DND-41 (cell line): ENCODE measurements at regions not wholly inside any gene's neighbourhood (a gene's known extent, or its start where the extent isn't known, plus 50 kb on each side); places are given as distances from the start of the nearest gene placed in this dataset.

Source experiments
- ATAC-seq: fragments of 200-7000 bp; cut with Tn5 transposase; 3 replicates; pipeline ENCODE4 v1.9.1; 2021; ENCODE audit warnings: low read depth; ENCODE audit not compliant: insufficient read depth
- DNase-seq: peaks from one replicate; pipeline ENCODE4 v3.0.0-alpha.2; 2020
- H2AFZ ChIP-seq: 2 replicates; pipeline ENCODE4 v1.6.0; 2012; ENCODE audit warnings: low read depth, low read length
- H3K27ac ChIP-seq: 2 replicates; pipeline ENCODE4 v1.5.1; 2012; ENCODE audit warnings: low read length, inconsistent platforms
- H3K27me3 ChIP-seq: fragments of 200-600 bp; sonication (generic); 2 replicates; pipeline ENCODE4 v1.6.0; 2012; ENCODE audit warnings: low read length, mild to moderate bottlenecking, inconsistent platforms; ENCODE audit not compliant: insufficient read depth, poor library complexity
- H3K36me3 ChIP-seq: 2 replicates; pipeline ENCODE4 v1.5.1; 2012; ENCODE audit warnings: low read length, inconsistent platforms; ENCODE audit not compliant: insufficient read depth
- H3K4me1 ChIP-seq: 2 replicates; pipeline ENCODE4 v1.5.1; 2012; ENCODE audit warnings: mild to moderate bottlenecking, low read length; ENCODE audit not compliant: insufficient read depth
- H3K4me2 ChIP-seq: 2 replicates; pipeline ENCODE4 v1.6.0; 2012; ENCODE audit warnings: mild to moderate bottlenecking, moderate library complexity, low read length, inconsistent platforms; ENCODE audit not compliant: insufficient read depth
- H3K4me3 ChIP-seq, 2 experiments: fragments of 200-600 bp in 1 of 2; shearing (Covaris generic) in 1 of 2; 2 replicates each; pipeline ENCODE4 v1.5.1; 2012 to 2016; ENCODE audit warnings: inconsistent platforms in 2 of 2, low read length in 2 of 2, mild to moderate bottlenecking in 2 of 2, low read depth in 1 of 2, moderate library complexity in 1 of 2
- H3K79me2 ChIP-seq: 2 replicates; pipeline ENCODE4 v1.6.0; 2012; ENCODE audit warnings: low read length, inconsistent platforms; ENCODE audit not compliant: insufficient read depth
- H3K9ac ChIP-seq: 2 replicates; pipeline ENCODE4 v1.6.0; 2012; ENCODE audit warnings: low read depth, mild to moderate bottlenecking, inconsistent platforms, low read length, moderate library complexity
- H3K9me3 ChIP-seq: 2 replicates; pipeline ENCODE4 v1.5.1; 2012; ENCODE audit warnings: low read length, moderate library complexity, mild to moderate bottlenecking, inconsistent platforms; ENCODE audit not compliant: insufficient read depth, severe bottlenecking
- H4K20me1 ChIP-seq: 2 replicates; pipeline ENCODE4 v1.6.0; 2012; ENCODE audit warnings: low read length; ENCODE audit not compliant: insufficient read depth
- CTCF ChIP-seq: IDR thresholded peaks from 2 replicates; pipeline ENCODE4 v1.5.1; 2012; ENCODE audit warnings: borderline replicate concordance, low read length, moderate library complexity, mild to moderate bottlenecking; ENCODE audit not compliant: poor library complexity, severe bottlenecking; ENCODE audit errors: extremely low read depth
- EZH2 ChIP-seq: IDR thresholded peaks from 3 replicates; pipeline ENCODE4 v1.6.1; 2012; ENCODE audit warnings: borderline replicate concordance, low read depth, mild to moderate bottlenecking, moderate library complexity, low read length, inconsistent platforms; ENCODE audit not compliant: severe bottlenecking

- no peaks in the 10 kb centered on the region for H3K27me3 ChIP-seq
- no peak overlapping the region for H3K27ac ChIP-seq
- H3K36me3 ChIP-seq = no peaks in the 10 kb centered on the region
- TF ChIP-seq EZH2 (no peak), CTCF (no peak)
- peaks cover 2% of the 10 kb centered on the region for H3K9me3 ChIP-seq
- no peaks in the 10 kb centered on the region for H4K20me1 ChIP-seq
- no peak overlapping the region for H3K4me3 ChIP-seq
- H3K9ac ChIP-seq = no peak overlapping the region
- H2AFZ ChIP-seq = no peak overlapping the region
- no peaks in the 10 kb centered on the region for H3K4me1 ChIP-seq
- H3K79me2 ChIP-seq = no peaks in the 10 kb centered on the region
- H3K4me2 ChIP-seq = no peak overlapping the region
- ATAC-seq (no peak), DNase-seq (no peak)
These were observed 354.1 kb upstream of the VSTM2A start for GRCh38 chr7:54187886-54188685.

DNA sequence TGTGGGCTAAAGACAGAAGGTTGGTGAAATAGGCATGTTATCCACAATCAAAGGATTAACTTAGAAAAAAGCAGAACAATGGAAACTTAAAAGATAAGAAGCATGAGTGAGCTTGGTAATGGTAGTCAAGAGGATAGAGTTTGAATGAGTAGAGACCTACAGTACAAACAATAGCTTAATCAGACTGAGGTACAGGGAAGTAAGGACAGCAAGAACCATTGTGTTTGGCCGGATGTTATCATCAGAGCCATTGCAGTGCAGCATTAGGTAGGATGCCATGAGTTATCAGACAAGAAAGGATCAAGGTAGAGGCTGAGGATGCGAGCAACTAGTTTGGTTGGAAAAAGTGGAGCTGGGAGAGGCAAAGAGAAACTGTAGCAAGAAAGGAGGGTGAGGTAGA lies 353.3 kb upstream of the VSTM2A start:
- no peak for TF ChIP-seq EZH2
- TF ChIP-seq CTCF = no peak
- ATAC-seq (no peak), DNase-seq (no peak)
- Histone ChIP-seq H2AFZ (no peak overlapping the region), H3K4me2 (no peak overlapping the region), H3K9ac (no peak overlapping the region), H3K4me1 (no peaks in the 10 kb centered on the region), H3K27me3 (no peaks in the 10 kb centered on the region), H3K9me3 (peaks cover 2% of the 10 kb centered on the region), H3K4me3 (no peak overlapping the region), H3K79me2 (no peaks in the 10 kb centered on the region), H3K27ac (no peak overlapping the region), H3K36me3 (no peaks in the 10 kb centered on the region), H4K20me1 (no peaks in the 10 kb centered on the region)

DNA sequence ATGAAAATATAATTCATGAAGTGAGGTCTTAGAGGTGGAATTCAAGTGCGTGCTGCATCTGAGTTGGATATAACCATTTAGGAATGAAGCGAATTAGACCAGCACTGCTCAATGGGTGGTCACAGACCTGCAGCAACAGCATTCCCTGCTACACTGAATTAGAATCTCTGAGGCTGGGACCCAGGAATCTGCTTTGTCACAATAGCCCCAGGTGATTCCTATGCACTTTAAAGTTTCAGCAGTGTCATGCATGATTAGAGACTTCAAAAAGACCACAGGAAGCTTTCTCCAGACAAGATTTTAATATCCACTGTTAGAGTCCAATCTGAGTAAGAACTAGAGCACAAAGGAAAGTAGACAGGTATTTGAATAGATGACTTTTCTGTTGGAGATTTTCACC lies 352.8 kb upstream of the VSTM2A start:
- H3K9ac ChIP-seq = no peak overlapping the region
- no peak overlapping the region for H3K27ac ChIP-seq
- H2AFZ ChIP-seq = no peak overlapping the region
- TF ChIP-seq EZH2 (no peak), CTCF (no peak)
- DNase-seq = no peak
- H3K27me3 ChIP-seq = no peaks in the 10 kb centered on the region
- no peaks in the 10 kb centered on the region for H3K36me3 ChIP-seq
- H4K20me1 ChIP-seq = no peaks in the 10 kb centered on the region
- H3K4me1 ChIP-seq = no peaks in the 10 kb centered on the region
- H3K4me2 ChIP-seq = no peak overlapping the region
- ATAC-seq = no peak
- H3K79me2 ChIP-seq = no peaks in the 10 kb centered on the region
- peaks cover 2% of the 10 kb centered on the region for H3K9me3 ChIP-seq
- H3K4me3 ChIP-seq = no peak overlapping the region
